Osteocyte (in vitro differentiated cells): ENCODE measurements at regions not wholly inside any gene's neighbourhood (a gene's known extent, or its start where the extent isn't known, plus 50 kb on each side); places are given as distances from the start of the nearest gene placed in this dataset.

Experiments used
- DNase-seq: peaks from one replicate; pipeline ENCODE4 v3.0.0; 2021; ENCODE audit warnings: mixed read lengths; ENCODE audit not compliant: unreplicated experiment; ENCODE audit errors: extremely low spot score
- H3K27ac Mint-ChIP-seq: one replicate; pipeline ENCODE4 v1.8.0; 2021; ENCODE audit warnings: mild to moderate bottlenecking, mixed read lengths; ENCODE audit not compliant: unreplicated experiment
- H3K27me3 Mint-ChIP-seq: one replicate; pipeline ENCODE4 v1.8.0; 2021; ENCODE audit warnings: mixed read lengths; ENCODE audit not compliant: unreplicated experiment
- H3K36me3 Mint-ChIP-seq: one replicate; pipeline ENCODE4 v1.8.0; 2021; ENCODE audit warnings: mixed read lengths; ENCODE audit not compliant: unreplicated experiment
- H3K4me1 Mint-ChIP-seq: one replicate; pipeline ENCODE4 v1.8.0; 2021; ENCODE audit warnings: mixed read lengths; ENCODE audit not compliant: unreplicated experiment
- H3K4me3 Mint-ChIP-seq: one replicate; pipeline ENCODE4 v1.8.0; 2021; ENCODE audit warnings: mild to moderate bottlenecking, moderate library complexity, mixed read lengths; ENCODE audit not compliant: unreplicated experiment
- H3K9me3 Mint-ChIP-seq: one replicate; pipeline ENCODE4 v1.8.0; 2021; ENCODE audit warnings: mixed read lengths; ENCODE audit not compliant: unreplicated experiment
- CTCF ChIP-seq: fragments of 200-600 bp; sonication (generic); IDR thresholded peaks from 2 replicates; pipeline ENCODE4 v1.5.0; 2021; ENCODE audit warnings: antibody characterized with exemption, mild to moderate bottlenecking, moderate library complexity

DNA sequence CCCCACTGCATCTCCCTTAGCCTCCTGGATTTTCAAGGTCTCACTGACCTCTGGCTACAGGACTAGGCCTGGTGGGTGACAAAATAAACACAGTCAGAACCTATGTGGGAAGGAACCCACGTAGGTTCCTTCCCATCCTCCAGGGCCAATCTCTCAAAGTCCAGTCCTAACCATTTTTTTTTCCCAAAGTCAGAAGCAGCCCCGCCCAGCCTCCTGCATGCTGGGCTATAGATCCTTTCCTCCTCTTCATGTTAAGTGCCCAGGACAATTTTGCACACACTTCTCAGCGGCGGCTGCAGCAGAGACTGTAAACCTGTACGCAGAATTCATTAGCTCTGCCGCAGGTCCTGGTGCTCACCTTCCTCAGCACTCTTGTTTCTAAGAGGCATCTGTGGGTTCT, 285.8 kb downstream of the NPIPA8 start:
- no peaks in the 10 kb centered on the region for H3K27me3 Mint-ChIP-seq
- H3K4me3 Mint-ChIP-seq, result no peak overlapping the region
- H3K36me3 Mint-ChIP-seq, result no peaks in the 10 kb centered on the region
- no peaks in the 10 kb centered on the region for H3K4me1 Mint-ChIP-seq
- DNase-seq, result peak; percentile 59
- H3K27ac Mint-ChIP-seq, result no peak overlapping the region
- TF ChIP-seq CTCF, result no peak
- peaks cover 15% of the 10 kb centered on the region for H3K9me3 Mint-ChIP-seq

GRCh38 chr16:18050234-18050633, 286.3 kb downstream of the NPIPA8 start:
- Mint-ChIP-seq H3K9me3 (peaks cover 15% of the 10 kb centered on the region), H3K27me3 (no peaks in the 10 kb centered on the region), H3K4me3 (no peak overlapping the region), H3K36me3 (no peaks in the 10 kb centered on the region), H3K4me1 (no peaks in the 10 kb centered on the region), H3K27ac (no peak overlapping the region)
- no peak for TF ChIP-seq CTCF
- peak; percentile 73 for DNase-seq

DNA sequence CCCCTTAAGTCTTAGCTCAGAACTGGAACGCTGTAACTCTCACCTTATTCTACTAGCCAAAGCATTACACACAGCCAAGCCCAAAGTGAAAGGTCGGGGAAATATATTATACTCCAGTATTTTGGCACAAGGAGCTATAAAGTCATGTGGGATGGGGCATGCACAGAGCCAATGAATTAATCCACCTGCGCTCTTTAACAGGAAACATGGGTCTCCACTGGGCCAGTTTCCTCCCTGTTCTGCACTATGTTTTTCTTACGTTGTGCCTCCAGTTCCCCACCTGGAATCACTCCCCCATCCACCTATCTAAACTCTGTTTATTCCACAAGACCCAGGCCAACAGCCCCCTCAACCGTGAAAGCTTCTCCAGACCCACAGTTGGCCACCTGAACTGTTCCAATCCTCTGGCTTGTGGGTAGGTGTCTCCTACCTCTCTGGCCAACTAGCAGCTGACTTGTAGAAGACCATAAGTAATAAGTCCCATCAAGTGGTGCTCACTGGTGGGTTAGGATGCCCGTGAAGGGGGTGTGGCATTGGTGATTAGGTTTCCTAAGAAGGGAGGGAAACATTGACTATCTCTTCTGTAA, 286.9 kb downstream of the NPIPA8 start:
- Mint-ChIP-seq H3K27ac (no peak overlapping the region), H3K27me3 (no peaks in the 10 kb centered on the region), H3K4me3 (no peak overlapping the region), H3K36me3 (no peaks in the 10 kb centered on the region), H3K4me1 (no peaks in the 10 kb centered on the region), H3K9me3 (peaks cover 15% of the 10 kb centered on the region)
- DNase-seq, result peak; percentile 53
- TF ChIP-seq CTCF, result no peak

DNA sequence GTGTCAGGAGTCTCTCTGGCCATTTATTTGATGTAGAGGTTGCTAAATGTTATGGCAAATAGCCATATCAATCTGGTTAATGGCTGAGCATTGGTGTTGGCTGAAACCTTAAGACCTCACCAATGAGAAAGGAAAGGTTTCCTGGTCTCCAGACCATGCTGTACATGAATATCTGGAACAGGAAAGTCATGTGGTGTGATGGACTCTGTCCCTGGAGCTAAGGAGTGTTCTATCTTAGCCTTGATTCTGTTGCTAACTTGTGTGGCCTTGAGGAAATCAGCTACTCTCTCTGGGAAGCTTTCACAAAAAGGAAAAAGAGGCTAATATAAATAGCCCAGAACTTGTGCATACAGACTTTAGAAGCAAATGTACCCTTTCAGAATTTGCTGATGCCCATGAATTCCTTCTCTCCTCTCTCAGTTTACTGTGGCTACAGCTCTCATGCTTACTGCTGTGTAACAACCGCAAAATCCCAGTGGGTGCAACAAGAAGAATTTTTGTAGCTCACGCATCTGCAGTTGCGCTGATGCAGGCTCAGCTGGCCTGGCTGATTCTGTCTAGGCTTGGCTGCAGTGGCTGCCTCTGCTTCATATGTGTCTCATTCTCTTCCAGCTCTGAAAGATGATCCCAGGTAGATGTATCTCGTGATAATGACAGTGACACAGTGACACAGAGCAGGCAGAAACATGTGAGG, 287.5 kb downstream of the NPIPA8 start:
- Mint-ChIP-seq H3K36me3 (no peaks in the 10 kb centered on the region), H3K9me3 (peaks cover 15% of the 10 kb centered on the region), H3K27ac (no peak overlapping the region), H3K4me1 (no peaks in the 10 kb centered on the region), H3K27me3 (no peaks in the 10 kb centered on the region), H3K4me3 (no peak overlapping the region)
- no peak for TF ChIP-seq CTCF
- no peak for DNase-seq

- Mint-ChIP-seq H3K36me3 (no peaks in the 10 kb centered on the region), H3K27me3 (no peaks in the 10 kb centered on the region), H3K9me3 (peaks cover 10% of the 10 kb centered on the region), H3K4me3 (no peak overlapping the region), H3K4me1 (no peaks in the 10 kb centered on the region), H3K27ac (no peak overlapping the region)
- TF ChIP-seq CTCF, result no peak
- DNase-seq, result no peak
Measured at GRCh38 chr16:18047761-18048160, 288.8 kb downstream of the NPIPA8 start.
